Hepatocyte (in vitro differentiated cells): ENCODE measurements at regions not wholly inside any gene's neighbourhood (a gene's known extent, or its start where the extent isn't known, plus 50 kb on each side); places are given as distances from the start of the nearest gene placed in this dataset.

Experiments
- DNase-seq: peaks from one replicate; pipeline ENCODE4 v3.0.0-alpha.2; 2016; ENCODE audit warnings: low spot score
- H2AFZ ChIP-seq: fragments of 200-600 bp; sonication (generic); 2 replicates; pipeline ENCODE4 v1.6.0; 2016; ENCODE audit warnings: antibody characterized with exemption, mild to moderate bottlenecking
- H3K27ac ChIP-seq: fragments of 200-600 bp; sonication (generic); 2 replicates; pipeline ENCODE4 v1.5.1; 2016; ENCODE audit warnings: mild to moderate bottlenecking
- H3K27me3 ChIP-seq: fragments of 200-600 bp; sonication (generic); 2 replicates; pipeline ENCODE4 v1.6.1; 2016
- H3K36me3 ChIP-seq: fragments of 200-600 bp; sonication (generic); replicated peaks from 2 replicates; pipeline ENCODE4 v1.5.1; 2016; ENCODE audit warnings: low read depth; ENCODE audit not compliant: insufficient read depth
- H3K4me1 ChIP-seq: fragments of 200-600 bp; sonication (generic); 2 replicates; pipeline ENCODE4 v1.5.1; 2016; ENCODE audit warnings: mild to moderate bottlenecking, moderate library complexity; ENCODE audit not compliant: insufficient read depth
- H3K4me2 ChIP-seq: fragments of 200-600 bp; sonication (generic); 2 replicates; pipeline ENCODE4 v1.6.0; 2016
- H3K4me3 ChIP-seq: fragments of 200-600 bp; sonication (generic); 2 replicates; pipeline ENCODE4 v1.5.1; 2016; ENCODE audit warnings: mild to moderate bottlenecking
- H3K79me2 ChIP-seq: fragments of 200-600 bp; sonication (generic); 2 replicates; pipeline ENCODE4 v1.6.0; 2017; ENCODE audit warnings: mild to moderate bottlenecking
- H3K9me2 ChIP-seq: fragments of 200-600 bp; sonication (generic); replicated peaks from 2 replicates; pipeline ENCODE4 v1.6.0; 2017; ENCODE audit warnings: mild to moderate bottlenecking; ENCODE audit not compliant: insufficient read depth
- H3K9me3 ChIP-seq: fragments of 200-600 bp; sonication (generic); 2 replicates; pipeline ENCODE4 v1.5.1; 2016; ENCODE audit warnings: low read depth, mild to moderate bottlenecking
- H4K20me1 ChIP-seq: fragments of 200-600 bp; sonication (generic); 2 replicates; pipeline ENCODE4 v1.6.0; 2016; ENCODE audit warnings: mild to moderate bottlenecking; ENCODE audit not compliant: insufficient read depth, poor library complexity, severe bottlenecking
- CTCF ChIP-seq: fragments of 200-600 bp; sonication (generic); IDR thresholded peaks from 2 replicates; pipeline ENCODE4 v1.5.1; 2016; ENCODE audit warnings: antibody characterized with exemption, mild to moderate bottlenecking; ENCODE audit not compliant: poor library complexity
- EZH2 ChIP-seq: fragments of 200-600 bp; sonication (generic); IDR thresholded peaks from 2 replicates; pipeline ENCODE4 v1.6.1; 2016; ENCODE audit warnings: antibody characterized with exemption, mild to moderate bottlenecking, borderline replicate concordance
- EZH2phosphoT487 ChIP-seq: fragments of 200-600 bp; sonication (generic); IDR thresholded peaks from one replicate; pipeline ENCODE4 v1.6.1; 2018; ENCODE audit warnings: antibody characterized with exemption, mild to moderate bottlenecking, low read depth, moderate library complexity; ENCODE audit not compliant: unreplicated experiment, severe bottlenecking
- WGBS: methylation state at CpG from one replicate; pipeline ENCODE4 v1.1.6; 2016; ENCODE audit warnings: low lambda C conversion rate; ENCODE audit errors: missing lambda C conversion rate; 5-methylcytosine and 5-hydroxymethylcytosine counted together

GRCh38 chr17:33580215-33580614 is 287.1 kb upstream of the ASIC2 start:
- no peak overlapping the region for H3K27ac ChIP-seq
- H3K79me2 ChIP-seq: no peaks in the 10 kb centered on the region
- no peaks in the 10 kb centered on the region for H3K9me2 ChIP-seq
- no peaks in the 10 kb centered on the region for H4K20me1 ChIP-seq
- no peaks in the 10 kb centered on the region for H3K9me3 ChIP-seq
- no peaks in the 10 kb centered on the region for H3K4me1 ChIP-seq
- DNase-seq: no peak
- no peak overlapping the region for H2AFZ ChIP-seq
- H3K36me3 ChIP-seq: no peaks in the 10 kb centered on the region
- TF ChIP-seq EZH2 (no peak), CTCF (no peak), EZH2phosphoT487 (no peak)
- WGBS: 89% methylated on average over 3 of the region's 3 CpGs
- H3K4me3 ChIP-seq: no peak overlapping the region
- no peak overlapping the region for H3K4me2 ChIP-seq
- no peaks in the 10 kb centered on the region for H3K27me3 ChIP-seq

GRCh38 chr17:33582661-33583060 is 289.6 kb upstream of the ASIC2 start:
- no peaks in the 10 kb centered on the region for H4K20me1 ChIP-seq
- peaks cover 5% of the 10 kb centered on the region for H3K27me3 ChIP-seq
- TF ChIP-seq EZH2: no peak
- TF ChIP-seq EZH2phosphoT487: no peak
- TF ChIP-seq CTCF: no peak
- no peaks in the 10 kb centered on the region for H3K9me2 ChIP-seq
- no peak overlapping the region for H3K4me3 ChIP-seq
- no peak overlapping the region for H3K4me2 ChIP-seq
- no peak for DNase-seq
- no peak overlapping the region for H3K27ac ChIP-seq
- H3K36me3 ChIP-seq: no peaks in the 10 kb centered on the region
- H2AFZ ChIP-seq: no peak overlapping the region
- H3K79me2 ChIP-seq: no peaks in the 10 kb centered on the region
- H3K4me1 ChIP-seq: no peaks in the 10 kb centered on the region
- H3K9me3 ChIP-seq: no peaks in the 10 kb centered on the region
- WGBS: 71% methylated on average over 2 of the region's 2 CpGs

GRCh38 chr17:33583518-33584417 is 290.7 kb upstream of the ASIC2 start:
- no peak for DNase-seq
- TF ChIP-seq EZH2: no peak
- no peak for TF ChIP-seq CTCF
- TF ChIP-seq EZH2phosphoT487: no peak
- no peak overlapping the region for H3K27ac ChIP-seq
- H3K9me2 ChIP-seq: no peaks in the 10 kb centered on the region
- H3K4me3 ChIP-seq: no peak overlapping the region
- WGBS: 88% methylated on average over 7 of the region's 7 CpGs
- peaks cover 5% of the 10 kb centered on the region for H3K27me3 ChIP-seq
- H3K9me3 ChIP-seq: no peaks in the 10 kb centered on the region
- no peaks in the 10 kb centered on the region for H3K79me2 ChIP-seq
- no peaks in the 10 kb centered on the region for H3K36me3 ChIP-seq
- no peaks in the 10 kb centered on the region for H3K4me1 ChIP-seq
- no peak overlapping the region for H2AFZ ChIP-seq
- H4K20me1 ChIP-seq: no peaks in the 10 kb centered on the region
- no peak overlapping the region for H3K4me2 ChIP-seq
